GM18909 (cell line): ENCODE measurements at regions not wholly inside any gene's neighbourhood (a gene's known extent, or its start where the extent isn't known, plus 50 kb on each side); places are given as distances from the start of the nearest gene placed in this dataset.

Experiments
- ATAC-seq: cut with Tn5 transposase; IDR thresholded peaks from one replicate; pipeline ENCODE4 v1.9.1; 2021; ENCODE audit warnings: mild to moderate bottlenecking; ENCODE audit not compliant: unreplicated experiment, poor library complexity

- ATAC-seq, result no peak
Measured at GRCh38 chr3:193754719-193755118, 161.7 kb downstream of the OPA1 start.

GRCh38 chr3:193756536-193756935 lies 163.5 kb downstream of the OPA1 start:
- no peak for ATAC-seq

GRCh38 chr3:193757457-193757856 lies 164.4 kb downstream of the OPA1 start:
- no peak for ATAC-seq

- no peak for ATAC-seq
Measured at GRCh38 chr3:193761969-193762368, 169.0 kb downstream of the OPA1 start.

- ATAC-seq, result no peak
Measured at GRCh38 chr3:193762657-193763056, 169.6 kb downstream of the OPA1 start.

- no peak for ATAC-seq
Measured at GRCh38 chr3:193764959-193765358, 172.0 kb downstream of the OPA1 start.

GRCh38 chr3:193767353-193768069 lies 174.5 kb downstream of the OPA1 start:
- ATAC-seq, result no peak

- no peak for ATAC-seq
Measured at GRCh38 chr3:193768070-193768394, 175.0 kb downstream of the OPA1 start.

GRCh38 chr3:193769437-193769836 lies 176.4 kb downstream of the OPA1 start:
- ATAC-seq, result no peak

GRCh38 chr3:193771011-193771652 lies 178.1 kb downstream of the OPA1 start:
- no peak for ATAC-seq

- ATAC-seq, result no peak
Measured at GRCh38 chr3:193771653-193772421, 178.8 kb downstream of the OPA1 start.

GRCh38 chr3:193772422-193772763 lies 179.4 kb downstream of the OPA1 start:
- ATAC-seq, result no peak

- no peak for ATAC-seq
Measured at GRCh38 chr3:193773266-193774220, 180.5 kb downstream of the OPA1 start.

GRCh38 chr3:193774272-193774915 lies 181.4 kb downstream of the OPA1 start:
- no peak for ATAC-seq

GRCh38 chr3:193774916-193775285 lies 181.9 kb downstream of the OPA1 start:
- no peak for ATAC-seq

GRCh38 chr3:193775421-193776077 lies 182.5 kb downstream of the OPA1 start:
- no peak for ATAC-seq

GRCh38 chr3:193776626-193777358 lies 183.8 kb downstream of the OPA1 start:
- ATAC-seq, result peak; percentile 42

GRCh38 chr3:193777524-193777923 lies 184.5 kb downstream of the OPA1 start:
- ATAC-seq, result no peak

GRCh38 chr3:193778676-193779075 lies 185.7 kb downstream of the OPA1 start:
- ATAC-seq, result no peak
